Tibial artery (tissue), 4 donors: ENCODE measurements at regions not wholly inside any gene's neighbourhood (a gene's known extent, or its start where the extent isn't known, plus 50 kb on each side); places are given as distances from the start of the nearest gene placed in this dataset.
"Not testable (repeated sequence)": the region's sequence is repeated elsewhere in the genome, so short reads cannot be mapped to it uniquely, and the experiment has no call there.

Source experiments
- DNase-seq, 2 donors: peaks; one replicate each; pipeline ENCODE4 v3.0.0-alpha.2; 2019
- H3K27ac ChIP-seq, 2 donors: fragments of 200-600 bp; sonication (generic) in 1 of 2; 1 replicate in 1 of 2; 2 replicates in 1 of 2; pipeline ENCODE4 v1.5.1; 2018 to 2019; ENCODE audit warnings: mild to moderate bottlenecking in 1 of 2
- H3K27me3 ChIP-seq, 2 donors: fragments of 200-600 bp; sonication (generic) in 1 of 2; one replicate each; pipeline versions ENCODE4 v1.5.1 to v1.6.0; 2016 to 2019
- H3K36me3 ChIP-seq, 3 donors: fragments of 200-600 bp; sonication (generic) in 2 of 3; one replicate each; pipeline ENCODE4 v1.5.1; 2016 to 2019; ENCODE audit warnings: mild to moderate bottlenecking in 2 of 3
- H3K4me1 ChIP-seq, 4 donors: fragments of 200-600 bp; sonication (generic) in 2 of 4; 1 replicate in 3 of 4; 2 replicates in 1 of 4; pipeline ENCODE4 v1.5.1; 2016 to 2019
- H3K4me3 ChIP-seq, 2 donors: fragments of 200-600 bp; sonication (generic) in 1 of 2; 1 replicate in 1 of 2; 2 replicates in 1 of 2; pipeline ENCODE4 v1.5.1; 2018 to 2019; ENCODE audit warnings: mild to moderate bottlenecking in 2 of 2
- H3K9me3 ChIP-seq, 3 donors: fragments of 200-600 bp; sonication (generic) in 1 of 3; one replicate each; pipeline ENCODE4 v1.5.1; 2016 to 2019
- CTCF ChIP-seq, 2 experiments: fragments of 200-600 bp in 1 of 2; fragments of 450-650 bp in 1 of 2; IDR thresholded peaks; one replicate each; pipeline ENCODE4 v1.5.1; 2017 to 2019; ENCODE audit warnings: antibody characterized with exemption in 2 of 2, mild to moderate bottlenecking in 1 of 2, moderate library complexity in 1 of 2
- intact Hi-C: fragments of 100-400 bp; cut with DNase I; formaldehyde crosslinking; loops from one replicate; pipeline ENCODE4 v1.15.0; 2023; ENCODE audit warnings: low total_unique reads

GRCh38 chr4:15336410-15337167 is 91.2 kb upstream of the C1QTNF7 start:
- Histone ChIP-seq H3K9me3 (no peaks in the 10 kb centered on the region), H3K27ac (no peak overlapping the region), H3K4me3 (no peak overlapping the region), H3K4me1 (peaks cover 0 to 66% (median 7%) of the 10 kb centered on the region in 4 donors), H3K27me3 (no peaks in the 10 kb centered on the region), H3K36me3 (no peaks in the 10 kb centered on the region)
- intact Hi-C loops = no loop called here
- no peak for DNase-seq
- TF ChIP-seq CTCF (IDR thresholded peaks at IDR 0.05) = no peak

GRCh38 chr4:15337168-15337657 is 90.6 kb upstream of the C1QTNF7 start:
- H3K36me3 ChIP-seq, intact Hi-C loops, H3K27ac ChIP-seq, H3K9me3 ChIP-seq, DNase-seq, H3K27me3 ChIP-seq, H3K4me3 ChIP-seq: not testable (repeated sequence)
- peaks cover 0 to 69% (median 7%) of the 10 kb centered on the region in 4 donors for H3K4me1 ChIP-seq

- intact Hi-C loops = no loop called here
- H3K36me3 ChIP-seq = no peaks in the 10 kb centered on the region
- peak overlapping the region in 1 of 2 donors; percentile 49 for H3K27ac ChIP-seq
- TF ChIP-seq CTCF (IDR thresholded peaks at IDR 0.05) = no peak
- no peaks in the 10 kb centered on the region for H3K27me3 ChIP-seq
- H3K4me3 ChIP-seq = peak overlapping the region; percentile 37
- H3K9me3 ChIP-seq = no peaks in the 10 kb centered on the region
- DNase-seq = no peak
- H3K4me1 ChIP-seq = peaks cover 0 to 70% (median 7%) of the 10 kb centered on the region in 4 donors
Observed at GRCh38 chr4:15339737-15340136, 88.1 kb upstream of the C1QTNF7 start.

- intact Hi-C loops = no loop called here
- DNase-seq = no peak
- Histone ChIP-seq H3K27me3 (no peaks in the 10 kb centered on the region), H3K4me1 (peaks cover 0 to 71% (median 7%) of the 10 kb centered on the region in 4 donors), H3K9me3 (no peaks in the 10 kb centered on the region), H3K4me3 (peak overlapping the region; percentile 37), H3K36me3 (no peaks in the 10 kb centered on the region), H3K27ac (peak overlapping the region in 1 of 2 donors; percentile 49)
- TF ChIP-seq CTCF (IDR thresholded peaks at IDR 0.05) = no peak
Observed at GRCh38 chr4:15340332-15340731, 87.5 kb upstream of the C1QTNF7 start.

- H3K27ac ChIP-seq = peak overlapping the region in 1 of 2 donors; percentile 49
- peaks cover 0 to 73% (median 7%) of the 10 kb centered on the region in 4 donors for H3K4me1 ChIP-seq
- intact Hi-C loops = no loop called here
- peak overlapping the region; percentile 37 for H3K4me3 ChIP-seq
- H3K9me3 ChIP-seq = no peaks in the 10 kb centered on the region
- no peaks in the 10 kb centered on the region for H3K36me3 ChIP-seq
- DNase-seq = no peak
- TF ChIP-seq CTCF (IDR thresholded peaks at IDR 0.05) = no peak
- no peaks in the 10 kb centered on the region for H3K27me3 ChIP-seq
Observed at GRCh38 chr4:15340902-15341732, 86.7 kb upstream of the C1QTNF7 start.
